Mesothelial cell of epicardium (in vitro differentiated cells): ENCODE measurements at regions not wholly inside any gene's neighbourhood (a gene's known extent, or its start where the extent isn't known, plus 50 kb on each side); places are given as distances from the start of the nearest gene placed in this dataset.

Experiments used
- DNase-seq, 2 experiments: peaks; one replicate each; pipeline ENCODE4 v3.0.0; 2021; ENCODE audit warnings: low spot score in 2 of 2; ENCODE audit not compliant: unreplicated experiment in 2 of 2
- H3K27ac Mint-ChIP-seq: 2 replicates; pipeline ENCODE4 v1.8.0; 2021; ENCODE audit warnings: mixed read lengths
- H3K27me3 Mint-ChIP-seq: 2 replicates; pipeline ENCODE4 v1.8.0; 2021; ENCODE audit warnings: low read depth, mixed read lengths
- H3K36me3 Mint-ChIP-seq: 2 replicates; pipeline ENCODE4 v1.8.0; 2021; ENCODE audit warnings: mixed read lengths
- H3K4me1 Mint-ChIP-seq: 2 replicates; pipeline ENCODE4 v1.8.0; 2021; ENCODE audit warnings: mixed read lengths
- H3K4me3 Mint-ChIP-seq: 2 replicates; pipeline ENCODE4 v1.8.0; 2021; ENCODE audit warnings: mild to moderate bottlenecking, moderate library complexity, mixed read lengths
- H3K9me3 Mint-ChIP-seq: 2 replicates; pipeline ENCODE4 v1.8.0; 2021; ENCODE audit warnings: mixed read lengths
- TF ChIP-seq, protein P1 (sequence below): fragments of 200-600 bp; sonication (generic); IDR thresholded peaks from one replicate; pipeline ENCODE4 v1.5.0; 2021; ENCODE audit warnings: antibody characterized with exemption; ENCODE audit not compliant: unreplicated experiment

DNA sequence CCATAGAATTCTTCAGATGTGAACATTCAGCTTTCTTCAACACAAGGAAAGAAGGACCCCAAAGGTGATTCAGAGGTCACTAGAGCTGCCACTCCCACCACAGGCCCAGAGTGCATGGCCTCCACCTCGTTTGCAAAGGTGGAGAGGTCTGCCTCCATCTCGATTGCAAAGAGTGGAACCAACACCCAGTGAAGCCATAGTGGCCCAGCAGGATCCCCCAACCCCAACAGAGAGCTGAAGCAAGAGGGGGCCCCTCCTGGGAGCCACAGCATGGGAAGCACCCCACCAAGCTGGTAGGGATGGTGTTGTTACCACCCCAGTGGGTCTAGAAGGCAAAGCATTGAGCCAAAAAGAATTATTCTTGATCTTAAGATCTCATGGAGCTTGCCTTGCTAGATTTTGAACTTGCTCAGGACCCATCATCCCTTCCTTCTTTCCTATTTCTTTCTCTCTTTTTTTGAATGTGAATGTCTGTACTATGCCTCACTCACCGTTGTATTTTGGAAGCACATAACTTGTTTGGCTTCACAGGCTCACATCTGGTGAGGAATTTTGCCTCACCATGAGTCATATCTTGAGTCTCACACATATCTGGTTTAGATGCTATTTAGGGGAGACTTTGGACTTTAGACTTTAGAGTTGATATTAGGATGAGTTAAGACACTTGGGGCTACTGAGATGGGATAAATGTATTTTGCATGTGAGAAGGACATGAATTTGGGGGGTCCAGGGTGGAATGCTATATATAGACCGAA lies 119.2 kb downstream of the ANKRD60 start:
- Mint-ChIP-seq H3K36me3 (no peaks in the 10 kb centered on the region), H3K4me3 (no peak overlapping the region), H3K27ac (no peak overlapping the region), H3K9me3 (peaks cover 11% of the 10 kb centered on the region), H3K4me1 (peaks cover 17% of the 10 kb centered on the region), H3K27me3 (peaks cover 5% of the 10 kb centered on the region)
- DNase-seq = no peak
- TF ChIP-seq, protein P1, sequence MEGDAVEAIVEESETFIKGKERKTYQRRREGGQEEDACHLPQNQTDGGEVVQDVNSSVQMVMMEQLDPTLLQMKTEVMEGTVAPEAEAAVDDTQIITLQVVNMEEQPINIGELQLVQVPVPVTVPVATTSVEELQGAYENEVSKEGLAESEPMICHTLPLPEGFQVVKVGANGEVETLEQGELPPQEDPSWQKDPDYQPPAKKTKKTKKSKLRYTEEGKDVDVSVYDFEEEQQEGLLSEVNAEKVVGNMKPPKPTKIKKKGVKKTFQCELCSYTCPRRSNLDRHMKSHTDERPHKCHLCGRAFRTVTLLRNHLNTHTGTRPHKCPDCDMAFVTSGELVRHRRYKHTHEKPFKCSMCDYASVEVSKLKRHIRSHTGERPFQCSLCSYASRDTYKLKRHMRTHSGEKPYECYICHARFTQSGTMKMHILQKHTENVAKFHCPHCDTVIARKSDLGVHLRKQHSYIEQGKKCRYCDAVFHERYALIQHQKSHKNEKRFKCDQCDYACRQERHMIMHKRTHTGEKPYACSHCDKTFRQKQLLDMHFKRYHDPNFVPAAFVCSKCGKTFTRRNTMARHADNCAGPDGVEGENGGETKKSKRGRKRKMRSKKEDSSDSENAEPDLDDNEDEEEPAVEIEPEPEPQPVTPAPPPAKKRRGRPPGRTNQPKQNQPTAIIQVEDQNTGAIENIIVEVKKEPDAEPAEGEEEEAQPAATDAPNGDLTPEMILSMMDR = no peak

DNA sequence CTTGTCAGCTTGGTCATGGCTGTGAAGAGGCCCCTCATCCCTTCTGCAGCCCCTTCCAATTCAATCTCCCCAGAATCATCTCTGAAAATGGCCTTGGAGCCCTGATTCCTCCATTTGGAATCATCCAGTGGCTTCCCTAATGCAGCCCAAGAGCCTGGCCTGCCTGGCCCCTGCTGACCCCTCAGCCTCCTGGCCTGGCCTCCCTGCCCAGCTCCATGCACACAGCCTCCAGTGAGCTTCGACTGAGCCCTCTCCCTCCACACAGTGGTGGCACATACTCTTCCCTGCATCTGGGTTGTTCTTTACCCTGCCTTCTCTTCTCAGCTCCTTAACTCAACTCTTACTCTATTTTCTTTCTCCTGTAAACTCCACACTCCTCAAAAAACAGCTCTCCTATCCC lies 120.9 kb downstream of the ANKRD60 start:
- Mint-ChIP-seq H3K4me1 (peaks cover 17% of the 10 kb centered on the region), H3K27me3 (peaks cover 7% of the 10 kb centered on the region), H3K36me3 (no peaks in the 10 kb centered on the region), H3K27ac (no peak overlapping the region), H3K4me3 (no peak overlapping the region), H3K9me3 (peaks cover 11% of the 10 kb centered on the region)
- TF ChIP-seq, protein P1 = no peak
- no peak for DNase-seq

- H3K4me1 Mint-ChIP-seq = peaks cover 8% of the 10 kb centered on the region
- DNase-seq = no peak
- peaks cover 11% of the 10 kb centered on the region for H3K9me3 Mint-ChIP-seq
- TF ChIP-seq, protein P1 = no peak
- no peaks in the 10 kb centered on the region for H3K36me3 Mint-ChIP-seq
- no peak overlapping the region for H3K4me3 Mint-ChIP-seq
- no peak overlapping the region for H3K27ac Mint-ChIP-seq
- peaks cover 7% of the 10 kb centered on the region for H3K27me3 Mint-ChIP-seq
Measured at GRCh38 chr20:58106143-58106750, 122.2 kb downstream of the ANKRD60 start.

- Mint-ChIP-seq H3K27me3 (peaks cover 9% of the 10 kb centered on the region), H3K27ac (no peak overlapping the region), H3K4me3 (no peak overlapping the region), H3K36me3 (no peaks in the 10 kb centered on the region), H3K4me1 (peaks cover 7% of the 10 kb centered on the region), H3K9me3 (peaks cover 7% of the 10 kb centered on the region)
- TF ChIP-seq, protein P1 = no peak
- DNase-seq = no peak
Measured at GRCh38 chr20:58103961-58104360, 124.5 kb downstream of the ANKRD60 start.

DNA sequence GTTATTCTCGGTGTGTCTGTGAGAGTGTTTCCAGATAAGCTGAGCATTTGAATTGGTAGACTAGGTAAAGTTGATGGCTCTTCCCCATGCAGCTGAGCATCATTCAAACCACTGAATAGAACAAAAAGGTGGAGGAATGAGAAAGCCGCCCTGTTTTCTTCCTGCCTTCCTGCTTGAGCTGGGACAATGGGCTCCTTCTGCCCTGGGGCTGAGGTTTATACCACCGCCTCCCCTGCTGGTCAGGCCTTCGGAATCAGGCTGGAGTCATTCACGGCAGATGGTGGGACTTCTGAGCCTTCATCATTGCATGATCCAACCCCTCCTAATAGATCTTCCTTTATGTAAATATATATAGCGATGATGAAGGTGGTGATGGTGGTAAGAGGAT lies 124.9 kb downstream of the ANKRD60 start:
- Mint-ChIP-seq H3K9me3 (peaks cover 7% of the 10 kb centered on the region), H3K27ac (no peak overlapping the region), H3K4me1 (peaks cover 3% of the 10 kb centered on the region), H3K4me3 (no peak overlapping the region), H3K36me3 (no peaks in the 10 kb centered on the region), H3K27me3 (peaks cover 11% of the 10 kb centered on the region)
- TF ChIP-seq, protein P1 = no peak
- DNase-seq = no peak
